Fibroblast of the aortic adventitia (primary cell): ENCODE measurements at regions not wholly inside any gene's neighbourhood (a gene's known extent, or its start where the extent isn't known, plus 50 kb on each side); places are given as distances from the start of the nearest gene placed in this dataset.

Experiments
- DNase-seq: peaks from one replicate; pipeline ENCODE4 v3.0.0-alpha.2; 2010; ENCODE audit warnings: low read depth
- H3K4me3 ChIP-seq: 2 replicates; pipeline ENCODE4 v1.5.1; 2011; ENCODE audit warnings: low read depth, mild to moderate bottlenecking, control low read depth, low read length, moderate library complexity
- CTCF ChIP-seq: IDR thresholded peaks from 2 replicates; pipeline ENCODE4 v1.5.1; 2011; ENCODE audit warnings: mild to moderate bottlenecking, low read length, control low read depth, inconsistent platforms; ENCODE audit not compliant: insufficient read depth

GRCh38 chr10:124230635-124231167 lies 137.3 kb upstream of the CHST15 start:
- no peak for TF ChIP-seq CTCF
- no peak for DNase-seq
- H3K4me3 ChIP-seq: no peak overlapping the region

GRCh38 chr10:124229989-124230634 lies 136.7 kb upstream of the CHST15 start:
- TF ChIP-seq CTCF: no peak
- H3K4me3 ChIP-seq: no peak overlapping the region
- DNase-seq: no peak

- no peak for DNase-seq
- TF ChIP-seq CTCF: no peak
- H3K4me3 ChIP-seq: no peak overlapping the region
These were observed 136.0 kb upstream of the CHST15 start for GRCh38 chr10:124229201-124229988.

GRCh38 chr10:124228471-124228870 lies 135.1 kb upstream of the CHST15 start:
- TF ChIP-seq CTCF: no peak
- no peak overlapping the region for H3K4me3 ChIP-seq
- no peak for DNase-seq

GRCh38 chr10:124227988-124228387 lies 134.6 kb upstream of the CHST15 start:
- TF ChIP-seq CTCF: no peak
- H3K4me3 ChIP-seq: no peak overlapping the region
- no peak for DNase-seq

- no peak for DNase-seq
- TF ChIP-seq CTCF: no peak
These were observed 133.9 kb upstream of the CHST15 start for GRCh38 chr10:124227055-124227975.

More at GRCh38 chr10:124227055-124227975, 133.9 kb upstream of the CHST15 start:
- H3K4me3 ChIP-seq: no peak overlapping the region
